Neural progenitor cell (in vitro differentiated cells): ENCODE measurements at regions not wholly inside any gene's neighbourhood (a gene's known extent, or its start where the extent isn't known, plus 50 kb on each side); places are given as distances from the start of the nearest gene placed in this dataset.
A peak's percentile ranks its signal among the peaks of the same experiment; 100 is the strongest.

Source experiments
- DNase-seq: peaks from one replicate; pipeline ENCODE4 v3.0.0-alpha.2; 2016; ENCODE audit warnings: low spot score
- H2AFZ ChIP-seq: fragments of 200-600 bp; sonication (generic); replicated peaks from 2 replicates; pipeline ENCODE4 v1.6.1; 2016; ENCODE audit warnings: antibody characterized with exemption
- H3F3A ChIP-seq: fragments of 200-600 bp; sonication (generic); 2 replicates; pipeline ENCODE4 v1.6.1; 2016; ENCODE audit warnings: antibody characterized with exemption, low read depth
- H3K27ac ChIP-seq: fragments of 200-600 bp; sonication (generic); 2 replicates; pipeline ENCODE4 v1.5.1; 2016; ENCODE audit warnings: mild to moderate bottlenecking
- H3K27me3 ChIP-seq: fragments of 200-600 bp; sonication (generic); 2 replicates; pipeline ENCODE4 v1.6.1; 2016; ENCODE audit warnings: mild to moderate bottlenecking, moderate library complexity
- H3K36me3 ChIP-seq: fragments of 200-600 bp; sonication (generic); 2 replicates; pipeline ENCODE4 v1.5.1; 2016
- H3K4me1 ChIP-seq: fragments of 200-600 bp; sonication (generic); 2 replicates; pipeline ENCODE4 v1.6.1; 2016; ENCODE audit warnings: mixed run types
- H3K4me2 ChIP-seq: fragments of 200-600 bp; sonication (generic); 2 replicates; pipeline ENCODE4 v1.6.1; 2016
- H3K4me3 ChIP-seq: fragments of 200-600 bp; sonication (generic); 2 replicates; pipeline ENCODE4 v1.5.1; 2016
- H3K79me2 ChIP-seq: fragments of 200-600 bp; sonication (generic); 2 replicates; pipeline ENCODE4 v1.6.1; 2016; ENCODE audit warnings: low read depth
- H3K9ac ChIP-seq: fragments of 200-600 bp; sonication (generic); 2 replicates; pipeline ENCODE4 v1.6.1; 2016
- H3K9me3 ChIP-seq: fragments of 200-600 bp; sonication (generic); 2 replicates; pipeline ENCODE4 v1.5.1; 2016; ENCODE audit warnings: low read depth
- H4K20me1 ChIP-seq: fragments of 200-600 bp; sonication (generic); 2 replicates; pipeline ENCODE4 v1.6.1; 2016; ENCODE audit warnings: low read depth
- H3K27ac Mint-ChIP-seq: 3 replicates; pipeline ENCODE4 v1.8.0; 2021; ENCODE audit warnings: mixed read lengths
- H3K27me3 Mint-ChIP-seq: 2 replicates; pipeline ENCODE4 v1.8.0; 2022; ENCODE audit warnings: low read depth, mild to moderate bottlenecking, inconsistent platforms, moderate library complexity, mixed read lengths; ENCODE audit not compliant: insufficient read depth
- H3K36me3 Mint-ChIP-seq: 3 replicates; pipeline ENCODE4 v1.8.0; 2021; ENCODE audit warnings: mixed read lengths
- H3K4me1 Mint-ChIP-seq: 3 replicates; pipeline ENCODE4 v1.8.0; 2021; ENCODE audit warnings: mixed read lengths
- H3K4me3 Mint-ChIP-seq: 3 replicates; pipeline ENCODE4 v1.8.0; 2021; ENCODE audit warnings: mild to moderate bottlenecking, moderate library complexity, mixed read lengths
- H3K9me3 Mint-ChIP-seq: 3 replicates; pipeline ENCODE4 v1.8.0; 2020; ENCODE audit warnings: mixed read lengths
- EZH2 ChIP-seq: fragments of 200-600 bp; sonication (generic); IDR thresholded peaks from 2 replicates; pipeline ENCODE4 v1.6.1; 2017; ENCODE audit warnings: antibody characterized with exemption, mild to moderate bottlenecking, moderate library complexity
- EZH2phosphoT487 ChIP-seq: fragments of 200-600 bp; sonication (generic); IDR thresholded peaks from 2 replicates; pipeline ENCODE4 v1.6.1; 2017; ENCODE audit warnings: antibody characterized with exemption
- TF ChIP-seq, protein P1 (sequence below): fragments of 200-600 bp; sonication (generic); IDR thresholded peaks from 2 replicates; pipeline ENCODE4 v1.5.1; 2017; ENCODE audit warnings: antibody characterized with exemption, mild to moderate bottlenecking

DNA sequence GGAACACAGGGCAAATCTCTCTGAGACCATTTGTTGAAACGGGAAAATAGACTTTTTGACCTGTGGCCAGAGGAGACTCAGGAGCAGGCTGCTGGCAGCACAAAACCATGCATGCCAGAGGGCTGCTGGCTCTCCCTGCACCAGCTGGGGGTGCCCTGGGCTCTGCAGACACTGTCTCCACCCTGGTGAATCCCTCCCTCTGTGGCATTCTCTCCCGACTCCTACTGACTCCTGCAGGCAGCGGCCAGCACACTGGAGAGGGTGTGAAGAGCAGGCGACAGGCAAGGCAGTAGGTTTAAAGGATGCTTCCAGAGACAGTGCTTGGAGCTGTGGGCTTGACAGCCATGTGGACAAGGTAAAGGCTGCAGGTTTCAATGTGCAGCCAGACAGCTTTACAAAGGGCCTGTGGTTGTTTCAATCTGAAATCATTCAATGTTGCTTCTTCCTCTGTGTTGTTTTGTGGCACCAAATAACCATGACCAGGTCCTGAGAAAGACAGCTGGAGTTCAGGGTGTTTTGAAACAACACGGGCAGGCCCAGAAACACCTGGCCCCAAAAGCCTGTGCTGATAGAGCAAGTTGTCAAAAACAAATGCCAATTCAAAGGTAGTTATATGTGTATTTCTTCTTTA lies 431.0 kb upstream of the ATP10A start:
- H3K27ac Mint-ChIP-seq = no peak overlapping the region
- no peaks in the 10 kb centered on the region for H3K79me2 ChIP-seq
- peaks cover 9% of the 10 kb centered on the region for H3K9me3 Mint-ChIP-seq
- DNase-seq = peak; percentile 53
- H2AFZ ChIP-seq = peak overlapping the region; percentile 36
- no peak overlapping the region for H3K9ac ChIP-seq
- H3K36me3 Mint-ChIP-seq = no peaks in the 10 kb centered on the region
- no peak overlapping the region for H3K4me3 Mint-ChIP-seq
- H3K4me1 Mint-ChIP-seq = peaks cover 10% of the 10 kb centered on the region
- no peaks in the 10 kb centered on the region for H3K27me3 Mint-ChIP-seq
- peaks cover 10% of the 10 kb centered on the region for H3K4me1 ChIP-seq
- H3K4me2 ChIP-seq = no peak overlapping the region
- no peaks in the 10 kb centered on the region for H3K27me3 ChIP-seq
- H3K36me3 ChIP-seq = no peaks in the 10 kb centered on the region
- H3F3A ChIP-seq = no peaks in the 10 kb centered on the region
- H3K9me3 ChIP-seq = no peaks in the 10 kb centered on the region
- TF ChIP-seq EZH2 (no peak), EZH2phosphoT487 (no peak)
- TF ChIP-seq, protein P1, sequence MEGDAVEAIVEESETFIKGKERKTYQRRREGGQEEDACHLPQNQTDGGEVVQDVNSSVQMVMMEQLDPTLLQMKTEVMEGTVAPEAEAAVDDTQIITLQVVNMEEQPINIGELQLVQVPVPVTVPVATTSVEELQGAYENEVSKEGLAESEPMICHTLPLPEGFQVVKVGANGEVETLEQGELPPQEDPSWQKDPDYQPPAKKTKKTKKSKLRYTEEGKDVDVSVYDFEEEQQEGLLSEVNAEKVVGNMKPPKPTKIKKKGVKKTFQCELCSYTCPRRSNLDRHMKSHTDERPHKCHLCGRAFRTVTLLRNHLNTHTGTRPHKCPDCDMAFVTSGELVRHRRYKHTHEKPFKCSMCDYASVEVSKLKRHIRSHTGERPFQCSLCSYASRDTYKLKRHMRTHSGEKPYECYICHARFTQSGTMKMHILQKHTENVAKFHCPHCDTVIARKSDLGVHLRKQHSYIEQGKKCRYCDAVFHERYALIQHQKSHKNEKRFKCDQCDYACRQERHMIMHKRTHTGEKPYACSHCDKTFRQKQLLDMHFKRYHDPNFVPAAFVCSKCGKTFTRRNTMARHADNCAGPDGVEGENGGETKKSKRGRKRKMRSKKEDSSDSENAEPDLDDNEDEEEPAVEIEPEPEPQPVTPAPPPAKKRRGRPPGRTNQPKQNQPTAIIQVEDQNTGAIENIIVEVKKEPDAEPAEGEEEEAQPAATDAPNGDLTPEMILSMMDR = peak; percentile 37
- H4K20me1 ChIP-seq = no peaks in the 10 kb centered on the region
- no peak overlapping the region for H3K4me3 ChIP-seq
- H3K27ac ChIP-seq = no peak overlapping the region

DNA sequence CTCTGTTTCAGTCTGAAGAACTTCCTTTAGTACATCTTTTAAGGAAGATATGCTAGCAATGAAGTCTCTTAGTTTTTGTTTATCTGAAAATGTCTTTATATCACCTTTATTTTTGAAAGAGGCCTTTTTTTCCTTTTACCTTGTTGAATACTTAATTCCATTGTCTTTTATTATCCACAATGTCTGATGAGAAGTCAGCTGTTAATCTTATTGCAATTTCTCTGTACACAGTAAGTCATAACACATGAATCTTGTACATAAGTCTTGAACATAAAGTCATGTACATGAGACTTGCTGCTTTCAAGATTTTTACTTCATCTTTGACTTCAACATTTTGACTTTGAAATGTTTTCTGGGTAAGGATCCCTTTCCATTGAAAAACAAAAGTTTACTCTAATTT lies 424.3 kb upstream of the ATP10A start:
- H3F3A ChIP-seq = no peaks in the 10 kb centered on the region
- Mint-ChIP-seq H3K27me3 (no peaks in the 10 kb centered on the region), H3K4me3 (no peak overlapping the region), H3K9me3 (peaks cover 19% of the 10 kb centered on the region), H3K27ac (no peak overlapping the region), H3K36me3 (no peaks in the 10 kb centered on the region), H3K4me1 (peaks cover 2% of the 10 kb centered on the region)
- TF ChIP-seq, protein P1 = no peak
- no peak for TF ChIP-seq EZH2
- no peak for TF ChIP-seq EZH2phosphoT487
- no peaks in the 10 kb centered on the region for H3K36me3 ChIP-seq
- H3K4me3 ChIP-seq = no peak overlapping the region
- no peak overlapping the region for H3K4me2 ChIP-seq
- no peaks in the 10 kb centered on the region for H3K9me3 ChIP-seq
- no peak overlapping the region for H3K27ac ChIP-seq
- no peaks in the 10 kb centered on the region for H3K27me3 ChIP-seq
- no peak for DNase-seq
- H2AFZ ChIP-seq = no peak overlapping the region
- H3K4me1 ChIP-seq = no peaks in the 10 kb centered on the region
- no peak overlapping the region for H3K9ac ChIP-seq
- H4K20me1 ChIP-seq = no peaks in the 10 kb centered on the region
- no peaks in the 10 kb centered on the region for H3K79me2 ChIP-seq

DNA sequence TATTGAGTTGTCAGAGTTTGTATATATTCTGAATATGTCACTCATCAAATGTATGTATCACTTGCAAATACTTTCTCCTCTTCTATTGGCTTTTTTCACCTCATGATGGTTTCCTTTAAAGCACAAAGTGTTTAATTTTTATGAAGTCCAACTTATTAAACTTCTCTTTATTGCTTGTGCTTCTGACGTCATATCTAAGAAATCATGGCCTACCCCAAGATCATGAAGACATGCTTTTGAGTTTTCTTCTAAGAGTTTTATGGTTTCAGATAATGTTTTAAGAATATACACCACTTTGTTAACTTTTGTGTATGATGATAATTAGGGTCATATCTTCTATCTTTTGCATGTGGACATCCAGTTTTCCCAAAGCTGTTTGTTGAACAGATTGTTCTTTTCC lies 417.2 kb upstream of the ATP10A start:
- Histone ChIP-seq H3F3A (no peaks in the 10 kb centered on the region), H3K27me3 (no peaks in the 10 kb centered on the region), H3K4me2 (no peak overlapping the region), H3K9ac (no peak overlapping the region), H2AFZ (no peak overlapping the region), H4K20me1 (no peaks in the 10 kb centered on the region), H3K4me1 (no peaks in the 10 kb centered on the region), H3K79me2 (no peaks in the 10 kb centered on the region), H3K9me3 (no peaks in the 10 kb centered on the region), H3K4me3 (no peak overlapping the region), H3K27ac (no peak overlapping the region), H3K36me3 (no peaks in the 10 kb centered on the region)
- peaks cover 2% of the 10 kb centered on the region for H3K27me3 Mint-ChIP-seq
- no peak for DNase-seq
- no peak overlapping the region for H3K27ac Mint-ChIP-seq
- H3K9me3 Mint-ChIP-seq = no peaks in the 10 kb centered on the region
- no peak overlapping the region for H3K4me3 Mint-ChIP-seq
- peaks cover 2% of the 10 kb centered on the region for H3K4me1 Mint-ChIP-seq
- H3K36me3 Mint-ChIP-seq = no peaks in the 10 kb centered on the region
- TF ChIP-seq EZH2phosphoT487 = no peak

DNA sequence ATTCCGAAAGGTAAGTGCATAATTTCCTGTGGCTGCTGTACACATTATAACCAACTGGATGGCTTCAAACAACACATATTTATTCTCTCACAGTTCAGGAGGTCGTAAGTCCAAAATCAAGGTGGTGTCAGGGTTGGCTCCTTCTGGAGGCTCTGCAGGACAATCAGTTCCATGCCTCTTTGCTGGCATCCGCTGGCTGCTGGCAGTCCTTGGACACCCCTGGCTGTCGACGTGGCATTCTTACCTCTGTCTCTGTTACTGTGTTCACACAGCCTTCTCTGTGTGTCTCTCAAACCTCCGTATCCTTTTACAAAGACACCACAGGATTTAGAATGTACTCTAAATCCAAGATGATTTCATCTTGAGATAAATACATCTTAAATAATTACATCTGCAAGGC lies 398.8 kb upstream of the ATP10A start:
- DNase-seq = no peak
- TF ChIP-seq, protein P1 = no peak
- TF ChIP-seq EZH2phosphoT487 (no peak), EZH2 (no peak)
- no peaks in the 10 kb centered on the region for H3K9me3 Mint-ChIP-seq
- no peaks in the 10 kb centered on the region for H3F3A ChIP-seq
- H3K9me3 ChIP-seq = no peaks in the 10 kb centered on the region
- no peak overlapping the region for H3K27ac ChIP-seq
- no peak overlapping the region for H3K9ac ChIP-seq
- no peak overlapping the region for H3K4me3 ChIP-seq
- no peak overlapping the region for H3K27ac Mint-ChIP-seq
- no peak overlapping the region for H3K4me3 Mint-ChIP-seq
- H3K4me2 ChIP-seq = no peak overlapping the region
- H4K20me1 ChIP-seq = no peaks in the 10 kb centered on the region
- no peaks in the 10 kb centered on the region for H3K36me3 ChIP-seq
- no peaks in the 10 kb centered on the region for H3K79me2 ChIP-seq
- no peaks in the 10 kb centered on the region for H3K36me3 Mint-ChIP-seq
- no peaks in the 10 kb centered on the region for H3K4me1 ChIP-seq
- H3K27me3 Mint-ChIP-seq = peaks cover 4% of the 10 kb centered on the region
- H3K27me3 ChIP-seq = no peaks in the 10 kb centered on the region
- no peaks in the 10 kb centered on the region for H3K4me1 Mint-ChIP-seq
- no peak overlapping the region for H2AFZ ChIP-seq
